K562 (cell line): ENCODE measurements at regions not wholly inside any gene's neighbourhood (a gene's known extent, or its start where the extent isn't known, plus 50 kb on each side); places are given as distances from the start of the nearest gene placed in this dataset.

Experiments used
- ATAC-seq: fragments of 200-7000 bp; cut with Tn5 transposase; 3 replicates; pipeline ENCODE4 v1.9.1; 2020; ENCODE audit warnings: moderate library complexity
- BruUV-seq: library from RNA; stranded (reverse); fragments of 400-500 nt; replicated peaks from 2 replicates; lab custom pipeline; 2021; lab: Mats Ljungman, UMichigan
- CTCF ChIA-PET: fragments of 300-600 bp; formaldehyde crosslinking; extraction: SDS; loops from one replicate; lab custom pipeline; 2021; ENCODE audit warnings: low intra/inter-chr PET ratio; lab: Yijun Ruan, JAX
- POLR2A ChIA-PET: fragments of 300-600, 350-650 bp; sonication (Branson Sonifier 250); formaldehyde crosslinking; extraction: SDS; loops from one replicate; lab custom pipeline; 2021; ENCODE audit warnings: antibody characterized with exemption, inconsistent platforms; lab: Yijun Ruan, JAX
- DNase-seq, 4 experiments: peaks; one replicate each; pipeline versions ENCODE4 v3.0.0 to v3.0.0-alpha.2; 2011 to 2018; ENCODE audit warnings: low spot score in 3 of 4, mixed read lengths in 3 of 4; ENCODE audit errors: extremely low read depth in 1 of 4
- FAIRE-seq: peaks from 2 replicates; lab custom pipeline; 2011; peaks lifted over from hg19 to GRCh38; lab: Jason Lieb, UNC
- H2AFZ ChIP-seq: 2 replicates; pipeline ENCODE4 v1.6.0; 2011; ENCODE audit warnings: low read depth, low read length, control low read depth, inconsistent platforms
- H3K27ac ChIP-seq: fragments of 200-600 bp; 3 replicates; pipeline ENCODE4 v1.8.0; 2011; ENCODE audit warnings: low read depth, mild to moderate bottlenecking, control low read depth, inconsistent platforms, low read length, moderate library complexity, mixed read lengths; ENCODE audit errors: extremely low read depth
- H3K27me3 ChIP-seq, 2 experiments: fragments of 300-600 bp in 1 of 2; 2 replicates in 1 of 2; 3 replicates in 1 of 2; pipeline versions ENCODE4 v1.6.0 to v1.8.0; 2011; ENCODE audit warnings: inconsistent platforms in 2 of 2, low read length in 2 of 2, mild to moderate bottlenecking in 1 of 2, mixed read lengths in 1 of 2, moderate library complexity in 1 of 2; ENCODE audit not compliant: control insufficient read depth in 2 of 2, insufficient read depth in 2 of 2
- H3K36me3 ChIP-seq: fragments of 300-600 bp; 3 replicates; pipeline ENCODE4 v1.8.0; 2011; ENCODE audit warnings: mild to moderate bottlenecking, low read length, inconsistent platforms; ENCODE audit not compliant: control insufficient read depth, insufficient read depth
- H3K4me1 ChIP-seq, 2 experiments: fragments of 200-600 bp in 1 of 2; replicated peaks in 1 of 2; 2 replicates in 1 of 2; 3 replicates in 1 of 2; pipeline versions ENCODE4 v1.5.1 to v1.8.0; 2011; ENCODE audit warnings: inconsistent platforms in 2 of 2, low read length in 2 of 2, mild to moderate bottlenecking in 1 of 2, mixed read lengths in 1 of 2, moderate library complexity in 1 of 2; ENCODE audit not compliant: control insufficient read depth in 2 of 2, insufficient read depth in 2 of 2
- H3K4me2 ChIP-seq: 2 replicates; pipeline ENCODE4 v1.6.1; 2011; ENCODE audit warnings: low read length, control low read depth, inconsistent platforms, mixed read lengths; ENCODE audit not compliant: insufficient read depth
- H3K4me3 ChIP-seq: fragments of 200-600 bp; sonication (generic), shearing (Covaris generic); 2 replicates; pipeline ENCODE4 v1.5.1; 2016; ENCODE audit warnings: control low read depth, inconsistent platforms
- H3K79me2 ChIP-seq: fragments of 200-600 bp; 3 replicates; pipeline ENCODE4 v1.8.0; 2011; ENCODE audit warnings: low read length, inconsistent platforms; ENCODE audit not compliant: control insufficient read depth, insufficient read depth
- H3K9ac ChIP-seq, 2 experiments: 2 replicates each; pipeline versions ENCODE4 v1.6.0 to v1.6.1; 2011; ENCODE audit warnings: low read depth in 2 of 2, low read length in 2 of 2, control low read depth in 1 of 2, inconsistent platforms in 1 of 2, mild to moderate bottlenecking in 1 of 2, mixed read lengths in 1 of 2; ENCODE audit not compliant: insufficient read depth in 1 of 2
- H3K9me1 ChIP-seq: one replicate; pipeline ENCODE4 v1.6.0; 2011; ENCODE audit warnings: inconsistent platforms, mild to moderate bottlenecking, low read length, moderate library complexity; ENCODE audit not compliant: control insufficient read depth, insufficient read depth
- H3K9me3 ChIP-seq: replicated peaks from 2 replicates; pipeline ENCODE4 v1.5.1; 2011; ENCODE audit warnings: low read depth, low read length, inconsistent platforms; ENCODE audit not compliant: control insufficient read depth, insufficient read depth
- H4K20me1 ChIP-seq: replicated peaks from 2 replicates; pipeline ENCODE4 v1.6.1; 2011; ENCODE audit warnings: low read length, inconsistent platforms, mixed read lengths; ENCODE audit not compliant: control insufficient read depth, insufficient read depth
- CLOCK ChIP-seq: fragments of 250-450 bp; sonication (Bioruptor Pico); IDR thresholded peaks from 2 replicates; pipeline ENCODE4 v1.4.0; 2020; ENCODE audit warnings: mild to moderate bottlenecking, moderate library complexity, borderline replicate concordance
- HMGN3 ChIP-seq: IDR thresholded peaks from 2 replicates; pipeline ENCODE4 v1.6.1; 2011; ENCODE audit warnings: borderline replicate concordance, low read depth, mild to moderate bottlenecking, mixed read lengths, low read length; ENCODE audit not compliant: insufficient read length; ENCODE audit errors: extremely low read depth
- JUND ChIP-seq, 2 experiments: IDR thresholded peaks; 2 replicates in 1 of 2; 3 replicates in 1 of 2; pipeline ENCODE4 v1.6.1; 2011; ENCODE audit warnings: borderline replicate concordance in 2 of 2, low read depth in 2 of 2, low read length in 2 of 2, improper control_type of control experiment in 1 of 2, missing biosample characterization in 1 of 2, missing genetic modification characterization in 1 of 2, missing genetic modification reagents in 1 of 2
- MCM3 ChIP-seq: fragments of 450-650 bp; IDR thresholded peaks from 2 replicates; pipeline ENCODE4 v1.6.1; 2016
- MECOM ChIP-seq: fragments of 250-450 bp; sonication (Bioruptor Pico); IDR thresholded peaks from 2 replicates; pipeline ENCODE4 v1.8.0; 2022; ENCODE audit warnings: inconsistent platforms
- NFE2L1 ChIP-seq: fragments of 450-650 bp; IDR thresholded peaks from 2 replicates; pipeline ENCODE4 v1.6.1; 2016; ENCODE audit warnings: missing genetic modification characterization, low read depth, mild to moderate bottlenecking, missing compliant biosample characterization, moderate library complexity, borderline replicate concordance
- NR2C1 ChIP-seq, 2 experiments: fragments of 450-650 bp; IDR thresholded peaks; 2 replicates each; pipeline ENCODE4 v1.6.1; 2017; ENCODE audit warnings: mild to moderate bottlenecking in 2 of 2, antibody characterized with exemption in 1 of 2, inconsistent platforms in 1 of 2, missing compliant biosample characterization in 1 of 2, missing genetic modification characterization in 1 of 2
- RBM34 ChIP-seq: fragments of 200-400 bp; formaldehyde crosslinking; IDR thresholded peaks from 2 replicates; pipeline ENCODE4 v1.6.1; 2018; ENCODE audit warnings: low read length, borderline replicate concordance; ENCODE audit not compliant: insufficient read depth
- RBM39 ChIP-seq: fragments of 200-400 bp; formaldehyde crosslinking; optimal IDR thresholded peaks from 2 replicates; pipeline ENCODE3; 2018; ENCODE audit warnings: low read depth, low read length
- TCF7 ChIP-seq: sonication (generic); IDR thresholded peaks from 2 replicates; pipeline ENCODE4 v1.6.1; 2016; ENCODE audit warnings: antibody characterized with exemption, borderline replicate concordance
- THRB ChIP-seq: fragments of 450-650 bp; formaldehyde crosslinking; conservative IDR thresholded peaks from 2 replicates; pipeline ENCODE4 v1.4.0; 2022; ENCODE audit warnings: mild to moderate bottlenecking, missing genetic modification characterization
- XRCC5 ChIP-seq: fragments of 200-400 bp; formaldehyde crosslinking; IDR thresholded peaks from 2 replicates; pipeline ENCODE4 v1.6.1; 2017; ENCODE audit warnings: low read depth, mild to moderate bottlenecking, low read length
- ZNF121 ChIP-seq: sonication (generic); formaldehyde crosslinking; conservative IDR thresholded peaks from 2 replicates; pipeline ENCODE4 v1.8.0; 2022; ENCODE audit warnings: missing genetic modification reagents
- WGBS: fragments of 100-300 bp; shearing (Covaris generic); methylation state at CpG from one replicate; pipeline ENCODE4 v1.1.6; 2016; ENCODE audit warnings: low coverage, mixed read lengths; ENCODE audit not compliant: insufficient coverage; ENCODE audit errors: missing lambda C conversion rate; 5-methylcytosine and 5-hydroxymethylcytosine counted together
- in situ Hi-C: fragments of 300-500 bp; cut with MboI; formaldehyde crosslinking; loops from 4 replicates; pipeline ENCODE4 v1.15.0; 2018; ENCODE audit warnings: inconsistent platforms, mixed read lengths
- intact Hi-C: fragments of 100-400 bp; cut with micrococcal nuclease; formaldehyde crosslinking; loops from 2 replicates; pipeline ENCODE4 v1.14.2; 2022

DNA sequence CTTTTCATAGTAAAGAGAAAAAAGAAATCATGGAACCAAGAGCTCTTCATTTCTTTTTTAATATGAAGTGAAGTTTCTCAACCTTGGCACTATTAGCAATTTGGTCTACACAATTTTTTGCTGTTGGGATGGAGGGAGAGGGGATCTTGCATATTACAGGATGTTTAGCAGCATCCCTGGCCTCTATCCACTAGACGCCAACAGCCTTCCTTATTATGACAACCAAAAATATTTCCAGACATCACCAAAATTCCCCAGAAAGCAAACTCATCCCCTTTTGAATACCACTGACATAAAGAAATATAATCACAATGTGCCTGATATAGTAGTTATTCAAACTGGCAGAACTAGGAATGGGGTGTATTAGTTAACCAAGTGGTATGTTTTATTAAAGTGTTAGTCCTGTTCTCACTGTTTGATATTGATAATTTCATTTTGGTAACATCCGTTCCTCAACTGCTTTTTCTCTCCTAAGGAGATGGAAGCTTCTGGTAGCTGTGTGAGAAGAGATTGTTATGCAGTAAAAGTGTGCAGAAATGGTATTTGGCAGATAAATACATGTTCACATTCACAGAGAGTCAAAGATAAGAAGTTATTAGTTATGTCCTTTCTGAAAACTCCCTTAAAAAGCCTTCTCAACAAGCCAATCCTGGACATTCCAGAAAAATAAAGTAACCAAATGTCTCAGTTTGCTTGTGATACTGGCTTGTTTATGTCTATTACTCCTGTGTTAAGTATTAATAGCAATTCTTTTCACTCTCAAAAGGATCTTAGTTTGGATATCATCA is 699.9 kb downstream of the C12orf50 start:
- in situ Hi-C loops (no loop called here), intact Hi-C loops (no loop called here)
- Histone ChIP-seq H3K9me3 (no peaks in the 10 kb centered on the region), H3K9ac (no peak overlapping the region), H3K79me2 (no peaks in the 10 kb centered on the region), H2AFZ (no peak overlapping the region), H3K4me1 (no peaks in the 10 kb centered on the region), H3K27me3 (no peaks in the 10 kb centered on the region), H3K36me3 (no peaks in the 10 kb centered on the region), H3K9me1 (no peaks in the 10 kb centered on the region), H3K4me3 (no peak overlapping the region), H4K20me1 (no peaks in the 10 kb centered on the region), H3K27ac (no peak overlapping the region), H3K4me2 (no peak overlapping the region)
- BruUV-seq = no TSS peak
- ChIA-PET CTCF (no interaction called here), POLR2A (no interaction called here)
- FAIRE-seq = no peak
- no peak for DNase-seq
- no peak for ATAC-seq
- WGBS = 0% methylated on average over 2 of the region's 2 CpGs
- TF ChIP-seq MCM3 (no peak), ZNF121 (no peak), JUND (IDR thresholded peaks at IDR 0.05; ENCODE audit: borderline replicate concordance, low read depth, low read length) (no peak), JUND (tag; IDR thresholded peaks at IDR 0.05; ENCODE audit: borderline replicate concordance, low read depth, low read length) (no peak), NFE2L1 (tag) (no peak), TCF7 (no peak), RBM39 (no peak), THRB (CRISPR knock-in tag) (no peak), XRCC5 (no peak), NR2C1 (IDR thresholded peaks at IDR 0.05) (no peak), NR2C1 (tag; IDR thresholded peaks at IDR 0.05) (no peak), HMGN3 (no peak), CLOCK (CRISPR knock-in tag) (no peak), MECOM (CRISPR knock-in tag) (no peak), RBM34 (no peak)
